ENCODE measurements at regions not wholly inside any gene's neighbourhood (a gene's known extent, or its start where the extent isn't known, plus 50 kb on each side); places are given as distances from the start of the nearest gene placed in this dataset.

DNA sequence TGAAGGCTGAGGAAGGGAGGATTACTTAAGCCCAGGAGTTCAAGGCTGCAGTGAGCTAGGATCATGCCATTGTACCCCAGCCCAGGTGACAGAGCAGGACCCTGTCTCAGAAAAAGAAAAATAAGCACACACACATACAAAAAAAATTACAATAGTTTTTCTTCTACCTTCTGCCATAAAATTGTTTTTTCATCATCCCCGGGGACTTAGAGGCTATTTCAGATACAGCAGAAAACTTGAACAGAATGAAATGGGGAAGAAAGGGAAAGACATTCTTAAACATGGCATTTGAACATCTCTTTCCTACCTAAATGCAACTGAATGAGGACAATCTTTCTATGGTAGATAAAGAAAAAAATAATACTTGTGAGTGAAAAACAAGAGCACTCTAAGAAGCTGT is 109.1 kb downstream of the KCTD12 start:
- TF ChIP-seq, protein P1, sequence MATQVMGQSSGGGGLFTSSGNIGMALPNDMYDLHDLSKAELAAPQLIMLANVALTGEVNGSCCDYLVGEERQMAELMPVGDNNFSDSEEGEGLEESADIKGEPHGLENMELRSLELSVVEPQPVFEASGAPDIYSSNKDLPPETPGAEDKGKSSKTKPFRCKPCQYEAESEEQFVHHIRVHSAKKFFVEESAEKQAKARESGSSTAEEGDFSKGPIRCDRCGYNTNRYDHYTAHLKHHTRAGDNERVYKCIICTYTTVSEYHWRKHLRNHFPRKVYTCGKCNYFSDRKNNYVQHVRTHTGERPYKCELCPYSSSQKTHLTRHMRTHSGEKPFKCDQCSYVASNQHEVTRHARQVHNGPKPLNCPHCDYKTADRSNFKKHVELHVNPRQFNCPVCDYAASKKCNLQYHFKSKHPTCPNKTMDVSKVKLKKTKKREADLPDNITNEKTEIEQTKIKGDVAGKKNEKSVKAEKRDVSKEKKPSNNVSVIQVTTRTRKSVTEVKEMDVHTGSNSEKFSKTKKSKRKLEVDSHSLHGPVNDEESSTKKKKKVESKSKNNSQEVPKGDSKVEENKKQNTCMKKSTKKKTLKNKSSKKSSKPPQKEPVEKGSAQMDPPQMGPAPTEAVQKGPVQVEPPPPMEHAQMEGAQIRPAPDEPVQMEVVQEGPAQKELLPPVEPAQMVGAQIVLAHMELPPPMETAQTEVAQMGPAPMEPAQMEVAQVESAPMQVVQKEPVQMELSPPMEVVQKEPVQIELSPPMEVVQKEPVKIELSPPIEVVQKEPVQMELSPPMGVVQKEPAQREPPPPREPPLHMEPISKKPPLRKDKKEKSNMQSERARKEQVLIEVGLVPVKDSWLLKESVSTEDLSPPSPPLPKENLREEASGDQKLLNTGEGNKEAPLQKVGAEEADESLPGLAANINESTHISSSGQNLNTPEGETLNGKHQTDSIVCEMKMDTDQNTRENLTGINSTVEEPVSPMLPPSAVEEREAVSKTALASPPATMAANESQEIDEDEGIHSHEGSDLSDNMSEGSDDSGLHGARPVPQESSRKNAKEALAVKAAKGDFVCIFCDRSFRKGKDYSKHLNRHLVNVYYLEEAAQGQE (IDR thresholded peaks at IDR 0.05; ENCODE audit: insufficient read depth in 1 of 2, low read depth in 2 of 2, low read length in 1 of 2) = no peak
- Histone ChIP-seq H3K36me3 (ENCODE audit: control insufficient read depth, insufficient read depth, low read length) (no peaks in the 10 kb centered on the region), H3K9me3 (ENCODE audit: control insufficient read depth, insufficient read depth, low read depth, low read length) (no peaks in the 10 kb centered on the region), H3K4me3 (ENCODE audit: low read depth in 2 of 2, low read length in 2 of 2) (no peak overlapping the region), H3K27me3 (ENCODE audit: control insufficient read depth, insufficient read depth, low read length) (no peaks in the 10 kb centered on the region), H3K27ac (ENCODE audit: low read length) (no peak overlapping the region), H3K4me1 (ENCODE audit: control insufficient read depth, insufficient read depth, low read length) (no peaks in the 10 kb centered on the region)
- no TSS peak for BruUV-seq (replicated peaks)
- ChIA-PET CTCF (no interaction called here), POLR2A (no interaction called here)
- no peak for DNase-seq (ENCODE audit: low read depth, low spot score)
- in situ Hi-C loops (cut with HindIII; ENCODE audit: low pct_unique_long_range_greater_than_20kb, low sequenced_read_pairs) (no loop called here), intact Hi-C loops (cut with micrococcal nuclease; ENCODE audit: unreplicated experiment) (no loop called here)
- no peak for ATAC-seq

DNA sequence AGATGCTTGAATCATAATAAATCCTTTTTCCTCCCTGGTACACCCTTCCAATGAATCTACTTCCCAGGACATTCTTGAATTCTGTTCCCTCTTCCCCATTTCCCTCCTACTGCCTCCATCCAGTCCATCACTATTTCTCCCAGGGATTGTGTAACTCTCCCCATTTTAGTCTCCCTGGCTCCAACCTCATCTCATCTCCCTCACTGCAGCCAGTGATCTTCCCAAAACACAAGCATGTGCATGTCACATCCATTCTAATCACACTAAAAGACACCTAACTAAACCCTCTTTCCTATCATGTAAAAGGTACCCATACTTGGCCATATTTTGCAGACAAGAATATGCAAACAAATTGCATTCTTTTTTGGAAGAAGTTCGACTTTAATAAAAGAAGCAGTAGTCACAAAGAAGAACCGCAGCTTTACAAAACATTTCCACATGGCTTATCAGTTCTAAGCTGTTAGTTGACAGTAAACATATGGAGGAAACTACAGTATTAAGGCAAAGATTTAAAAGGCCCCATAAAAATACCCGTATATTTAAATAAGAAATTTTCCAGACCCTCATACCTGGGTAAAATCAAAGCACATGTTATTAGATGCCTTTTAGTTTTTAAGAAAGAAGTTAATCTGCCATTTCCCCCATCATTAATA is 111.0 kb downstream of the KCTD12 start:
- Histone ChIP-seq H3K36me3 (ENCODE audit: control insufficient read depth, insufficient read depth, low read length) (no peaks in the 10 kb centered on the region), H3K9me3 (ENCODE audit: control insufficient read depth, insufficient read depth, low read depth, low read length) (no peaks in the 10 kb centered on the region), H3K4me1 (ENCODE audit: control insufficient read depth, insufficient read depth, low read length) (no peaks in the 10 kb centered on the region), H3K27ac (ENCODE audit: low read length) (no peak overlapping the region), H3K27me3 (ENCODE audit: control insufficient read depth, insufficient read depth, low read length) (no peaks in the 10 kb centered on the region), H3K4me3 (ENCODE audit: low read depth in 2 of 2, low read length in 2 of 2) (no peak overlapping the region)
- no TSS peak for BruUV-seq (replicated peaks)
- in situ Hi-C loops (cut with HindIII; ENCODE audit: low pct_unique_long_range_greater_than_20kb, low sequenced_read_pairs) = no loop called here
- no peak for DNase-seq (ENCODE audit: low read depth, low spot score)
- ChIA-PET POLR2A (no interaction called here), CTCF (no interaction called here)
- no peak for ATAC-seq
- intact Hi-C loops (cut with micrococcal nuclease; ENCODE audit: unreplicated experiment) = no loop called here
- no peak for TF ChIP-seq POLR2AphosphoS5 (IDR thresholded peaks at IDR 0.05; ENCODE audit: low read depth, low read length)
- TF ChIP-seq, protein P2, sequence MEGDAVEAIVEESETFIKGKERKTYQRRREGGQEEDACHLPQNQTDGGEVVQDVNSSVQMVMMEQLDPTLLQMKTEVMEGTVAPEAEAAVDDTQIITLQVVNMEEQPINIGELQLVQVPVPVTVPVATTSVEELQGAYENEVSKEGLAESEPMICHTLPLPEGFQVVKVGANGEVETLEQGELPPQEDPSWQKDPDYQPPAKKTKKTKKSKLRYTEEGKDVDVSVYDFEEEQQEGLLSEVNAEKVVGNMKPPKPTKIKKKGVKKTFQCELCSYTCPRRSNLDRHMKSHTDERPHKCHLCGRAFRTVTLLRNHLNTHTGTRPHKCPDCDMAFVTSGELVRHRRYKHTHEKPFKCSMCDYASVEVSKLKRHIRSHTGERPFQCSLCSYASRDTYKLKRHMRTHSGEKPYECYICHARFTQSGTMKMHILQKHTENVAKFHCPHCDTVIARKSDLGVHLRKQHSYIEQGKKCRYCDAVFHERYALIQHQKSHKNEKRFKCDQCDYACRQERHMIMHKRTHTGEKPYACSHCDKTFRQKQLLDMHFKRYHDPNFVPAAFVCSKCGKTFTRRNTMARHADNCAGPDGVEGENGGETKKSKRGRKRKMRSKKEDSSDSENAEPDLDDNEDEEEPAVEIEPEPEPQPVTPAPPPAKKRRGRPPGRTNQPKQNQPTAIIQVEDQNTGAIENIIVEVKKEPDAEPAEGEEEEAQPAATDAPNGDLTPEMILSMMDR (IDR thresholded peaks at IDR 0.05) = no peak
- no peak for TF ChIP-seq TCF7L2 (IDR thresholded peaks at IDR 0.05; ENCODE audit: low read depth, low read length)

DNA sequence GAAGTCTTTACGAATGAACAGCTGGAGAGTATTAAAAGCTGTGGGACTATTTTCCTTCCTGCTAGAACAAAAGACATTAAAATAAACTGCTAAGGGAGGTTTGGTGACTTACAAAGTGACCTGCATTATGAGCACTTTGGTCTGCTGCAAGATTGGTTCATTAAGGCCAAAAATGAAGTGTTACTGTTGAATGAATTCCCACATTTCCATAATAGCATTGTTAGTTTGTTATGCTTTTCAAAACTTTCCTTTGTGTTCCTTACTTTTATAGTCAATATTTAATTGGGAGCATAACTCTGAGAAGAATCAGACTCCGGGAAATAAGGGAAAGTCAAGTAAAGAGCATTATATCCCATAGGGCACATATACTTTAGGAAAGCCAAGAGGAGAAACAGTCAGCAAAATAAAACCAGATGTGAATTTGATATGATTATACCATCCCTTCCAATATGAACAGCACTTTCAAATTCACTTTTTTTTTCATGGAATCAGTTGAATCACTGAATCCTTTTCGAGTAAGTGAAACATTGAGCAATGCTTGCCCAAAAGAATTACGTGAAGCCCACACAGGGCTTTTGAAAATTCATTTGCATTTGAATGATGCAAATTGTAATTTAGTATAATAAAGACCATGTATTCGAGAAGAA is 112.6 kb downstream of the KCTD12 start:
- Histone ChIP-seq H3K27me3 (ENCODE audit: control insufficient read depth, insufficient read depth, low read length) (no peaks in the 10 kb centered on the region), H3K9me3 (ENCODE audit: control insufficient read depth, insufficient read depth, low read depth, low read length) (no peaks in the 10 kb centered on the region), H3K4me3 (ENCODE audit: low read depth in 2 of 2, low read length in 2 of 2) (no peak overlapping the region), H3K4me1 (ENCODE audit: control insufficient read depth, insufficient read depth, low read length) (no peaks in the 10 kb centered on the region), H3K27ac (ENCODE audit: low read length) (no peak overlapping the region), H3K36me3 (ENCODE audit: control insufficient read depth, insufficient read depth, low read length) (no peaks in the 10 kb centered on the region)
- ChIA-PET CTCF (no interaction called here), POLR2A (no interaction called here)
- BruUV-seq (replicated peaks) = no TSS peak
- in situ Hi-C loops (cut with HindIII; ENCODE audit: low pct_unique_long_range_greater_than_20kb, low sequenced_read_pairs) = no loop called here
- ATAC-seq (no peak), DNase-seq (ENCODE audit: low read depth, low spot score) (no peak)
- TF ChIP-seq SIN3A (IDR thresholded peaks at IDR 0.05; ENCODE audit: borderline replicate concordance, insufficient read depth, low read depth, low read length) (no peak), POLR2AphosphoS5 (IDR thresholded peaks at IDR 0.05; ENCODE audit: low read depth, low read length) (no peak), TCF7L2 (IDR thresholded peaks at IDR 0.05; ENCODE audit: low read depth, low read length) (no peak)
- TF ChIP-seq, protein P1 (IDR thresholded peaks at IDR 0.05; ENCODE audit: insufficient read depth in 1 of 2, low read depth in 2 of 2, low read length in 1 of 2) = no peak
- TF ChIP-seq, protein P2 (IDR thresholded peaks at IDR 0.05) = no peak
- intact Hi-C loops (cut with micrococcal nuclease; ENCODE audit: unreplicated experiment) = no loop called here

All from Panc1 (cell line).